ENCODE measurements at regions not wholly inside any gene's neighbourhood (a gene's known extent, or its start where the extent isn't known, plus 50 kb on each side); places are given as distances from the start of the nearest gene placed in this dataset.

DNA sequence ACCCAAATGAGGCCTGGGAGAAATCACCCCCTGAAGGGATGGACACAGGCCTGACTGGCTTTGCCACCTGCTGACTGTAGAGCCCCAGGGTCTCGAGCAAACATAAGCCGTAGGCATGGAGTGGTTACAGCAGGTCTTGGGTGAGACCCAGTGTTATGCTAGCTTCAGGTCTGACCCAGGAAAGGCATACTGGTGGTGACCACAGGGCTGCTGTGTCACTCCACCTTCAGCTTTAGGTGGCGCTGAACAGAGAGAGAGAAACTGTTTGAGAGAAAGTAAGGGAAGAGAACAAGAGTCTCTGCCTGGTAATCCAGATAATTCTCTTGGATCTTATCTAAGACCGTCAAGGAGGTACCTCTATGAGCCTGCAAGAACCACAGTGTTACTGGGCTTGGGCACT is 1544.2 kb upstream of the TMEFF2 start:
- TF ChIP-seq, protein P1, sequence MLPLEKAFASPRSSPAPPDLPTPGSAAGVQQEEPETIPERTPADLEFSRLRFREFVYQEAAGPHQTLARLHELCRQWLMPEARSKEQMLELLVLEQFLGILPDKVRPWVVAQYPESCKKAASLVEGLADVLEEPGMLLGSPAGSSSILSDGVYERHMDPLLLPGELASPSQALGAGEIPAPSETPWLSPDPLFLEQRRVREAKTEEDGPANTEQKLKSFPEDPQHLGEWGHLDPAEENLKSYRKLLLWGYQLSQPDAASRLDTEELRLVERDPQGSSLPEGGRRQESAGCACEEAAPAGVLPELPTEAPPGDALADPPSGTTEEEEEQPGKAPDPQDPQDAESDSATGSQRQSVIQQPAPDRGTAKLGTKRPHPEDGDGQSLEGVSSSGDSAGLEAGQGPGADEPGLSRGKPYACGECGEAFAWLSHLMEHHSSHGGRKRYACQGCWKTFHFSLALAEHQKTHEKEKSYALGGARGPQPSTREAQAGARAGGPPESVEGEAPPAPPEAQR (tag by site-specific recombination; IDR thresholded peaks at IDR 0.05) = no peak
- TF ChIP-seq, protein P2, sequence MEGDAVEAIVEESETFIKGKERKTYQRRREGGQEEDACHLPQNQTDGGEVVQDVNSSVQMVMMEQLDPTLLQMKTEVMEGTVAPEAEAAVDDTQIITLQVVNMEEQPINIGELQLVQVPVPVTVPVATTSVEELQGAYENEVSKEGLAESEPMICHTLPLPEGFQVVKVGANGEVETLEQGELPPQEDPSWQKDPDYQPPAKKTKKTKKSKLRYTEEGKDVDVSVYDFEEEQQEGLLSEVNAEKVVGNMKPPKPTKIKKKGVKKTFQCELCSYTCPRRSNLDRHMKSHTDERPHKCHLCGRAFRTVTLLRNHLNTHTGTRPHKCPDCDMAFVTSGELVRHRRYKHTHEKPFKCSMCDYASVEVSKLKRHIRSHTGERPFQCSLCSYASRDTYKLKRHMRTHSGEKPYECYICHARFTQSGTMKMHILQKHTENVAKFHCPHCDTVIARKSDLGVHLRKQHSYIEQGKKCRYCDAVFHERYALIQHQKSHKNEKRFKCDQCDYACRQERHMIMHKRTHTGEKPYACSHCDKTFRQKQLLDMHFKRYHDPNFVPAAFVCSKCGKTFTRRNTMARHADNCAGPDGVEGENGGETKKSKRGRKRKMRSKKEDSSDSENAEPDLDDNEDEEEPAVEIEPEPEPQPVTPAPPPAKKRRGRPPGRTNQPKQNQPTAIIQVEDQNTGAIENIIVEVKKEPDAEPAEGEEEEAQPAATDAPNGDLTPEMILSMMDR (tag by site-specific recombination; IDR thresholded peaks at IDR 0.05) = no peak
- TF ChIP-seq OVOL3 (tag by site-specific recombination; IDR thresholded peaks at IDR 0.05) (no peak), YY2 (tag by site-specific recombination; IDR thresholded peaks at IDR 0.05) (no peak), ZNF274 (IDR thresholded peaks at IDR 0.05; ENCODE audit: low read length) (no peak), ZNF274 (tag by site-specific recombination; IDR thresholded peaks at IDR 0.05; ENCODE audit: borderline replicate concordance) (no peak)
- TF ChIP-seq, protein P3, sequence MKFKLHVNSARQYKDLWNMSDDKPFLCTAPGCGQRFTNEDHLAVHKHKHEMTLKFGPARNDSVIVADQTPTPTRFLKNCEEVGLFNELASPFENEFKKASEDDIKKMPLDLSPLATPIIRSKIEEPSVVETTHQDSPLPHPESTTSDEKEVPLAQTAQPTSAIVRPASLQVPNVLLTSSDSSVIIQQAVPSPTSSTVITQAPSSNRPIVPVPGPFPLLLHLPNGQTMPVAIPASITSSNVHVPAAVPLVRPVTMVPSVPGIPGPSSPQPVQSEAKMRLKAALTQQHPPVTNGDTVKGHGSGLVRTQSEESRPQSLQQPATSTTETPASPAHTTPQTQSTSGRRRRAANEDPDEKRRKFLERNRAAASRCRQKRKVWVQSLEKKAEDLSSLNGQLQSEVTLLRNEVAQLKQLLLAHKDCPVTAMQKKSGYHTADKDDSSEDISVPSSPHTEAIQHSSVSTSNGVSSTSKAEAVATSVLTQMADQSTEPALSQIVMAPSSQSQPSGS (tag by site-specific recombination; IDR thresholded peaks at IDR 0.05; ENCODE audit: low read depth) = no peak
- TF ChIP-seq, protein P4, sequence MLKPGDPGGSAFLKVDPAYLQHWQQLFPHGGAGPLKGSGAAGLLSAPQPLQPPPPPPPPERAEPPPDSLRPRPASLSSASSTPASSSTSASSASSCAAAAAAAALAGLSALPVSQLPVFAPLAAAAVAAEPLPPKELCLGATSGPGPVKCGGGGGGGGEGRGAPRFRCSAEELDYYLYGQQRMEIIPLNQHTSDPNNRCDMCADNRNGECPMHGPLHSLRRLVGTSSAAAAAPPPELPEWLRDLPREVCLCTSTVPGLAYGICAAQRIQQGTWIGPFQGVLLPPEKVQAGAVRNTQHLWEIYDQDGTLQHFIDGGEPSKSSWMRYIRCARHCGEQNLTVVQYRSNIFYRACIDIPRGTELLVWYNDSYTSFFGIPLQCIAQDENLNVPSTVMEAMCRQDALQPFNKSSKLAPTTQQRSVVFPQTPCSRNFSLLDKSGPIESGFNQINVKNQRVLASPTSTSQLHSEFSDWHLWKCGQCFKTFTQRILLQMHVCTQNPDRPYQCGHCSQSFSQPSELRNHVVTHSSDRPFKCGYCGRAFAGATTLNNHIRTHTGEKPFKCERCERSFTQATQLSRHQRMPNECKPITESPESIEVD (tag by site-specific recombination; IDR thresholded peaks at IDR 0.05) = no peak
- TF ChIP-seq, protein P5, sequence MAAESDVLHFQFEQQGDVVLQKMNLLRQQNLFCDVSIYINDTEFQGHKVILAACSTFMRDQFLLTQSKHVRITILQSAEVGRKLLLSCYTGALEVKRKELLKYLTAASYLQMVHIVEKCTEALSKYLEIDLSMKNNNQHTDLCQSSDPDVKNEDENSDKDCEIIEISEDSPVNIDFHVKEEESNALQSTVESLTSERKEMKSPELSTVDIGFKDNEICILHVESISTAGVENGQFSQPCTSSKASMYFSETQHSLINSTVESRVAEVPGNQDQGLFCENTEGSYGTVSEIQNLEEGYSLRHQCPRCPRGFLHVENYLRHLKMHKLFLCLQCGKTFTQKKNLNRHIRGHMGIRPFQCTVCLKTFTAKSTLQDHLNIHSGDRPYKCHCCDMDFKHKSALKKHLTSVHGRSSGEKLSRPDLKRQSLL (tag by site-specific recombination; IDR thresholded peaks at IDR 0.05) = no peak
